ENCODE measurements at regions not wholly inside any gene's neighbourhood (a gene's known extent, or its start where the extent isn't known, plus 50 kb on each side); places are given as distances from the start of the nearest gene placed in this dataset.
"Not testable (repeated sequence)": the region's sequence is repeated elsewhere in the genome, so short reads cannot be mapped to it uniquely, and the experiment has no call there.

- not testable (repeated sequence) for H3K27me3 ChIP-seq, H3K4me3 ChIP-seq, H3K4me1 ChIP-seq, H3K27ac ChIP-seq, H3K36me3 ChIP-seq, DNase-seq, H3K9me3 ChIP-seq
Measured at GRCh38 chr9:42300124-42300523, 116.7 kb downstream of the SPATA31A6 start.

- H3K4me3 ChIP-seq, H3K36me3 ChIP-seq, H3K27ac ChIP-seq, H3K4me1 ChIP-seq, H3K9me3 ChIP-seq, H3K27me3 ChIP-seq, DNase-seq: not testable (repeated sequence)
Measured at GRCh38 chr9:42306625-42307024, 123.2 kb downstream of the SPATA31A6 start.

GRCh38 chr9:42307449-42307848 lies 124.0 kb downstream of the SPATA31A6 start:
- not testable (repeated sequence) for H3K27ac ChIP-seq, H3K4me1 ChIP-seq, H3K27me3 ChIP-seq, H3K4me3 ChIP-seq, H3K9me3 ChIP-seq, H3K36me3 ChIP-seq, DNase-seq

GRCh38 chr9:42310972-42311371 lies 127.5 kb downstream of the SPATA31A6 start:
- H3K27me3 ChIP-seq, DNase-seq, H3K9me3 ChIP-seq, H3K4me1 ChIP-seq, H3K36me3 ChIP-seq, H3K4me3 ChIP-seq, H3K27ac ChIP-seq: not testable (repeated sequence)

GRCh38 chr9:42316026-42316425 lies 132.6 kb downstream of the SPATA31A6 start:
- not testable (repeated sequence) for H3K4me1 ChIP-seq, DNase-seq, H3K27me3 ChIP-seq, H3K27ac ChIP-seq, H3K9me3 ChIP-seq, H3K36me3 ChIP-seq, H3K4me3 ChIP-seq

GRCh38 chr9:42317677-42318076 lies 134.2 kb downstream of the SPATA31A6 start:
- H3K9me3 ChIP-seq, H3K27ac ChIP-seq: not testable (repeated sequence)

GRCh38 chr9:42323084-42323809 lies 139.8 kb downstream of the SPATA31A6 start:
- not testable (repeated sequence) for H3K36me3 ChIP-seq, H3K9me3 ChIP-seq, H3K4me1 ChIP-seq, H3K27ac ChIP-seq, H3K27me3 ChIP-seq, H3K4me3 ChIP-seq, DNase-seq

More at GRCh38 chr9:42317677-42318076, 134.2 kb downstream of the SPATA31A6 start:
- H3K36me3 ChIP-seq, H3K4me1 ChIP-seq, H3K27me3 ChIP-seq, DNase-seq, H3K4me3 ChIP-seq: not testable (repeated sequence)

GRCh38 chr9:42325142-42325541 lies 141.7 kb downstream of the SPATA31A6 start:
- not testable (repeated sequence) for H3K27ac ChIP-seq

GRCh38 chr9:42325561-42325960 lies 142.1 kb downstream of the SPATA31A6 start:
- H3K27me3 ChIP-seq, H3K36me3 ChIP-seq, DNase-seq, H3K4me3 ChIP-seq, H3K4me1 ChIP-seq, H3K9me3 ChIP-seq, H3K27ac ChIP-seq: not testable (repeated sequence)

More at GRCh38 chr9:42325142-42325541, 141.7 kb downstream of the SPATA31A6 start:
- not testable (repeated sequence) for H3K4me1 ChIP-seq, H3K4me3 ChIP-seq, H3K36me3 ChIP-seq, H3K9me3 ChIP-seq, DNase-seq, H3K27me3 ChIP-seq

- H3K4me1 ChIP-seq, DNase-seq, H3K27me3 ChIP-seq, H3K36me3 ChIP-seq, H3K4me3 ChIP-seq, H3K27ac ChIP-seq, H3K9me3 ChIP-seq: not testable (repeated sequence)
Measured at GRCh38 chr9:42326482-42326881, 143.0 kb downstream of the SPATA31A6 start.

- H3K4me1 ChIP-seq, H3K27ac ChIP-seq, H3K9me3 ChIP-seq, H3K36me3 ChIP-seq, H3K27me3 ChIP-seq, DNase-seq, H3K4me3 ChIP-seq: not testable (repeated sequence)
Measured at GRCh38 chr9:42335342-42335741, 151.9 kb downstream of the SPATA31A6 start.

- not testable (repeated sequence) for H3K36me3 ChIP-seq, H3K9me3 ChIP-seq, H3K4me3 ChIP-seq, H3K27ac ChIP-seq, H3K27me3 ChIP-seq, H3K4me1 ChIP-seq, DNase-seq
Measured at GRCh38 chr9:42335984-42336657, 152.7 kb downstream of the SPATA31A6 start.

- DNase-seq, H3K9me3 ChIP-seq, H3K4me3 ChIP-seq, H3K27ac ChIP-seq, H3K4me1 ChIP-seq, H3K27me3 ChIP-seq, H3K36me3 ChIP-seq: not testable (repeated sequence)
Measured at GRCh38 chr9:42338275-42338674, 154.8 kb downstream of the SPATA31A6 start.

- not testable (repeated sequence) for H3K9me3 ChIP-seq, H3K27me3 ChIP-seq, H3K36me3 ChIP-seq, H3K27ac ChIP-seq, DNase-seq, H3K4me1 ChIP-seq, H3K4me3 ChIP-seq
Measured at GRCh38 chr9:42339671-42340434, 156.4 kb downstream of the SPATA31A6 start.

GRCh38 chr9:42340435-42340723 lies 156.9 kb downstream of the SPATA31A6 start:
- not testable (repeated sequence) for H3K27ac ChIP-seq, H3K4me3 ChIP-seq, H3K9me3 ChIP-seq, DNase-seq, H3K27me3 ChIP-seq, H3K36me3 ChIP-seq, H3K4me1 ChIP-seq

Data from Peyer's patch (tissue), 4 donors.